Body of pancreas (tissue), 4 donors: ENCODE measurements at regions not wholly inside any gene's neighbourhood (a gene's known extent, or its start where the extent isn't known, plus 50 kb on each side); places are given as distances from the start of the nearest gene placed in this dataset.

ENCODE experiments used
- POLR2A ChIP-seq, 3 donors: fragments of 450-650 bp; IDR thresholded peaks; one replicate each; pipeline ENCODE4 v1.6.1; 2016; ENCODE audit warnings: antibody characterized with exemption in 3 of 3, mild to moderate bottlenecking in 2 of 3
- TF ChIP-seq, protein P1 (sequence below), 7 experiments: fragments of 450-650 bp in 4 of 7; fragments of 200-600 bp in 3 of 7; sonication (generic) in 3 of 7; IDR thresholded peaks; one replicate each; pipeline ENCODE4 v1.5.1; 2016 to 2019; ENCODE audit warnings: antibody characterized with exemption in 7 of 7

DNA sequence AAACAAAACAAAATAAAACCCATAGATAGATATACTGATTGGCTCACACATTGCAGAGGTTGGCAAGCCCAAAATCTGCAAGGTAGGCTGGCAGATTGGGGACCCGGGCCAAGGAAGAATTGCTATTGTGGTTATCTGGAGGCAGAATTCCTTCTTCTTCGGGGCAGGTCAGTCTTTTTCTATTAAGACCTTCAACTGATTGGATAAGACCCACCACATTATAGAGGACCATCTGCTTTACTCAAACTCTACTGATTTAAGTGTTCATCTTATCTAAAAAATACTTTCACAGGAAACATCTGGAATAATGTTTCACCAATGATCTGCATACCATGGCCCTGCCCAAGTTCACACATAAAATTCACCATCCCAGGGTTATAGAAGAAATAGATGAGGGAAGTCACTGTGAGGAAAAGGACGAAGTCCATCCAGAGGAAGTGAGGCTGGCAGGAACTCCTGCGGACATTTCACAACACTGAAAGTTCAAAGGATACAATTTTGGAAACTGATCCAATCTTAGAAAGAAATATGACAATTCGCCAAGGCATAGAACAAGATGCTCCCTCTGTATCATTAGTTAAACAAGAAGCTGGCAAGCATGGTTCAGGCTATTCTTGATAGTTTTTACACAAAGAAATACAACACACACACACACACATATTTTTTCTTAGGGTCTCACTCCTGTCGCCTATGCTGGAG, 127.6 kb upstream of the MED13L start:
- TF ChIP-seq, protein P1, sequence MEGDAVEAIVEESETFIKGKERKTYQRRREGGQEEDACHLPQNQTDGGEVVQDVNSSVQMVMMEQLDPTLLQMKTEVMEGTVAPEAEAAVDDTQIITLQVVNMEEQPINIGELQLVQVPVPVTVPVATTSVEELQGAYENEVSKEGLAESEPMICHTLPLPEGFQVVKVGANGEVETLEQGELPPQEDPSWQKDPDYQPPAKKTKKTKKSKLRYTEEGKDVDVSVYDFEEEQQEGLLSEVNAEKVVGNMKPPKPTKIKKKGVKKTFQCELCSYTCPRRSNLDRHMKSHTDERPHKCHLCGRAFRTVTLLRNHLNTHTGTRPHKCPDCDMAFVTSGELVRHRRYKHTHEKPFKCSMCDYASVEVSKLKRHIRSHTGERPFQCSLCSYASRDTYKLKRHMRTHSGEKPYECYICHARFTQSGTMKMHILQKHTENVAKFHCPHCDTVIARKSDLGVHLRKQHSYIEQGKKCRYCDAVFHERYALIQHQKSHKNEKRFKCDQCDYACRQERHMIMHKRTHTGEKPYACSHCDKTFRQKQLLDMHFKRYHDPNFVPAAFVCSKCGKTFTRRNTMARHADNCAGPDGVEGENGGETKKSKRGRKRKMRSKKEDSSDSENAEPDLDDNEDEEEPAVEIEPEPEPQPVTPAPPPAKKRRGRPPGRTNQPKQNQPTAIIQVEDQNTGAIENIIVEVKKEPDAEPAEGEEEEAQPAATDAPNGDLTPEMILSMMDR (IDR thresholded peaks at IDR 0.05), result no peak
- TF ChIP-seq POLR2A (IDR thresholded peaks at IDR 0.05), result no peak
